ENCODE measurements at regions not wholly inside any gene's neighbourhood (a gene's known extent, or its start where the extent isn't known, plus 50 kb on each side); places are given as distances from the start of the nearest gene placed in this dataset.
"Not testable (repeated sequence)": the region's sequence is repeated elsewhere in the genome, so short reads cannot be mapped to it uniquely, and the experiment has no call there.

GRCh38 chr2:189318761-189319160, 122.5 kb upstream of the WDR75 start:
- Histone ChIP-seq H3K4me3 (no peak overlapping the region), H3K9me2 (ENCODE audit: insufficient read depth) (no peaks in the 10 kb centered on the region), H3F3A (ENCODE audit: insufficient read depth) (no peaks in the 10 kb centered on the region), H3K4me2 (ENCODE audit: unreplicated experiment) (no peak overlapping the region), H3K9ac (no peak overlapping the region), H3K27ac (no peak overlapping the region), H3K79me2 (ENCODE audit: insufficient read depth) (no peaks in the 10 kb centered on the region), H3K27me3 (replicated peaks; ENCODE audit: insufficient read depth) (no peaks in the 10 kb centered on the region), H3K9me3 (ENCODE audit: low read depth) (no peaks in the 10 kb centered on the region), H3K36me3 (ENCODE audit: low read depth) (no peaks in the 10 kb centered on the region), H2AFZ (no peak overlapping the region), H3K4me1 (ENCODE audit: insufficient read depth) (no peaks in the 10 kb centered on the region), H4K20me1 (ENCODE audit: insufficient read depth) (no peaks in the 10 kb centered on the region)
- in situ Hi-C loops (cut with MboI): no loop called here
- no peak for TF ChIP-seq EZH2phosphoT487 (IDR thresholded peaks at IDR 0.05; ENCODE audit: insufficient read depth, low read depth)
- no peak for TF ChIP-seq EZH2 (IDR thresholded peaks at IDR 0.05; ENCODE audit: insufficient read depth, poor library complexity, severe bottlenecking)
- WGBS, 2 experiments (ENCODE audit: low coverage in 1 of 2, low lambda C conversion rate in 2 of 2, missing lambda C conversion rate in 2 of 2): 50 to 54% methylated on average over 1 of the region's 1 CpG
- no peak for DNase-seq

- H3K9me2 ChIP-seq (ENCODE audit: insufficient read depth); H3K27me3 ChIP-seq (replicated peaks; ENCODE audit: insufficient read depth); H2AFZ ChIP-seq; H3K4me3 ChIP-seq; H3K4me1 ChIP-seq (ENCODE audit: insufficient read depth); H3K9ac ChIP-seq; H3F3A ChIP-seq (ENCODE audit: insufficient read depth); H3K36me3 ChIP-seq (ENCODE audit: low read depth); DNase-seq; H3K9me3 ChIP-seq (ENCODE audit: low read depth); H3K4me2 ChIP-seq (ENCODE audit: unreplicated experiment); H3K79me2 ChIP-seq (ENCODE audit: insufficient read depth); H4K20me1 ChIP-seq (ENCODE audit: insufficient read depth); H3K27ac ChIP-seq; in situ Hi-C loops (cut with MboI): not testable (repeated sequence)
- 88 to 91% methylated on average over 11 of the region's 11 CpGs for WGBS, 2 experiments (ENCODE audit: low coverage in 1 of 2, low lambda C conversion rate in 2 of 2, missing lambda C conversion rate in 2 of 2)
Observed at GRCh38 chr2:189319424-189319823, 121.8 kb upstream of the WDR75 start.

DNA sequence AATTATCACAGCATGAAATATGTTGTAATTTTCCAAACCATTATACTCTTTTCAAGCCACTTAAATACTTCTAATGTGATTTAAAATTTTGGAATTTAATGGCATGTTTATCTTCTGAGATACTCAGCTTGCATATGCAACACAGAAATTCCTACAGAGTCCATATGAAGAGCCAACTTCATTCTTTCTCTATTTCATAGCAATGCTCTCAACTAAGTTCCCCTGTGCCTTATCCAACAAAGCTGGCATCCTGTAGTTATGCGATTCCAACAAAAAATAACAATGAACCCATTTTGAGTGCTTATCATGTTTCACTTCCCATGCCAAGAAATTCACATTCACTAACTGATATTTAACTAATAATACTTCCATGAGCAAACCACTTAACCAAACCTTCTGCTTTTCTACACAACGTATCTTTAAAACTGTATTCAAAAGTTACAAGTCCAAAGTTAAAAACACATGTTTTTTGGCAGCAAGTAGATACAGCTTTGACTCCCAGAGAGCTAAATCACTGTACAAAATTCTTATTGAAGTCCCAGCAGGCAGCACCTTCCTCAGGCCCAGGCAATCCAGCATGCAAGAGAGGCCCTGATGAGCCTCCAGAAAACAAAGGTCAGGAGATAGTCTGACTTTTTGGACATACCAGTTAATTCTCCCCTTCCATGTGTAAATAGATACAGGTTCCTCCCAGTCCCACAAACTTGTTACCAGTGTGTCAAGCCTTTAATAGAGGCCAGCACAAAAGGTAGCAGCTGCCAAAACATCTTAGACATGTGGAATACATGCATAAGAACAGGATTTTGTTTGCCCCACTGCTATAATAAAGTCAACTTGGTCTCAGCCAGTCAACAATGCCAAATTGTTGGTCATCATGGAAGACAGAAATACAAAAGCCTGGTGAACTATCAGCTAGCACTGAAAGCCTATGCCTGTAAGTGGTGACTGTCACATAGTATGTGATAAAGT, 113.1 kb upstream of the WDR75 start:
- Histone ChIP-seq H3K9me2 (ENCODE audit: insufficient read depth) (no peaks in the 10 kb centered on the region), H3K9me3 (ENCODE audit: low read depth) (no peaks in the 10 kb centered on the region), H4K20me1 (ENCODE audit: insufficient read depth) (no peaks in the 10 kb centered on the region), H3K9ac (no peak overlapping the region), H2AFZ (peak overlapping the region; percentile 43), H3K4me1 (ENCODE audit: insufficient read depth) (peaks cover 20% of the 10 kb centered on the region), H3K79me2 (ENCODE audit: insufficient read depth) (no peaks in the 10 kb centered on the region), H3K36me3 (ENCODE audit: low read depth) (no peaks in the 10 kb centered on the region), H3K4me3 (no peak overlapping the region), H3K27ac (peak overlapping the region; percentile 39), H3K27me3 (replicated peaks; ENCODE audit: insufficient read depth) (no peaks in the 10 kb centered on the region), H3F3A (ENCODE audit: insufficient read depth) (peaks cover 22% of the 10 kb centered on the region), H3K4me2 (ENCODE audit: unreplicated experiment) (peak overlapping the region; percentile 15)
- in situ Hi-C loops (cut with MboI): no loop called here
- DNase-seq: peak; percentile 38
- WGBS, 2 experiments (ENCODE audit: low coverage in 1 of 2, low lambda C conversion rate in 2 of 2, missing lambda C conversion rate in 2 of 2): 10 to 11% methylated on average over 2 of the region's 2 CpGs
- TF ChIP-seq EZH2 (IDR thresholded peaks at IDR 0.05; ENCODE audit: insufficient read depth, poor library complexity, severe bottlenecking): no peak
- TF ChIP-seq EZH2phosphoT487 (IDR thresholded peaks at IDR 0.05; ENCODE audit: insufficient read depth, low read depth): no peak

- Histone ChIP-seq H3K79me2 (ENCODE audit: insufficient read depth) (no peaks in the 10 kb centered on the region), H2AFZ (peak overlapping the region; percentile 47), H3K9me2 (ENCODE audit: insufficient read depth) (no peaks in the 10 kb centered on the region), H3K27me3 (replicated peaks; ENCODE audit: insufficient read depth) (no peaks in the 10 kb centered on the region), H3K9ac (no peak overlapping the region), H4K20me1 (ENCODE audit: insufficient read depth) (no peaks in the 10 kb centered on the region), H3F3A (ENCODE audit: insufficient read depth) (peaks cover 22% of the 10 kb centered on the region), H3K9me3 (ENCODE audit: low read depth) (no peaks in the 10 kb centered on the region), H3K36me3 (ENCODE audit: low read depth) (no peaks in the 10 kb centered on the region), H3K4me3 (no peak overlapping the region), H3K27ac (peak overlapping the region; percentile 39), H3K4me1 (ENCODE audit: insufficient read depth) (peaks cover 20% of the 10 kb centered on the region), H3K4me2 (ENCODE audit: unreplicated experiment) (peak overlapping the region; percentile 15)
- TF ChIP-seq EZH2 (IDR thresholded peaks at IDR 0.05; ENCODE audit: insufficient read depth, poor library complexity, severe bottlenecking) (no peak), EZH2phosphoT487 (IDR thresholded peaks at IDR 0.05; ENCODE audit: insufficient read depth, low read depth) (no peak)
- 50 to 60% methylated on average over 2 of the region's 2 CpGs for WGBS, 2 experiments (ENCODE audit: low coverage in 1 of 2, low lambda C conversion rate in 2 of 2, missing lambda C conversion rate in 2 of 2)
- in situ Hi-C loops (cut with MboI): no loop called here
- peak; percentile 63 for DNase-seq
Observed at GRCh38 chr2:189328848-189329245, 112.4 kb upstream of the WDR75 start.

Data from GM23248 (cell line).